Spleen (tissue), 7 donors: ENCODE measurements at regions not wholly inside any gene's neighbourhood (a gene's known extent, or its start where the extent isn't known, plus 50 kb on each side); places are given as distances from the start of the nearest gene placed in this dataset.

Experiments used
- POLR2A ChIP-seq, 3 donors: fragments of 450-650 bp; IDR thresholded peaks; one replicate each; pipeline ENCODE4 v1.5.1; 2017; ENCODE audit warnings: antibody characterized with exemption in 3 of 3, mild to moderate bottlenecking in 1 of 3
- POLR2AphosphoS5 ChIP-seq, 3 donors: sonication (generic); formaldehyde crosslinking; IDR thresholded peaks; one replicate each; pipeline ENCODE4 v1.5.1; 2017; ENCODE audit warnings: antibody characterized with exemption in 3 of 3
- TF ChIP-seq, protein P1 (sequence below), 11 experiments: fragments of 200-600 bp in 7 of 11; fragments of 450-650 bp in 4 of 11; sonication (generic) in 4 of 11; IDR thresholded peaks in 8 of 11; conservative IDR thresholded peaks in 3 of 11; 1 replicate in 7 of 11; 2 replicates in 4 of 11; pipeline versions ENCODE4 v1.4.0 to v1.8.0; 2016 to 2021; ENCODE audit warnings: antibody characterized with exemption in 11 of 11, inconsistent platforms in 4 of 11, mild to moderate bottlenecking in 1 of 11
- donor health status: DM: no; HTN: no; CAD: no; lungs with moderate emphysema.
- donor health status: DM: no; HTN: no; CAD: no.
- donor health status: DM: no; HTN: no; CAD: no.

- TF ChIP-seq POLR2A (IDR thresholded peaks at IDR 0.05) (no peak), POLR2AphosphoS5 (IDR thresholded peaks at IDR 0.05) (no peak)
- TF ChIP-seq, protein P1, sequence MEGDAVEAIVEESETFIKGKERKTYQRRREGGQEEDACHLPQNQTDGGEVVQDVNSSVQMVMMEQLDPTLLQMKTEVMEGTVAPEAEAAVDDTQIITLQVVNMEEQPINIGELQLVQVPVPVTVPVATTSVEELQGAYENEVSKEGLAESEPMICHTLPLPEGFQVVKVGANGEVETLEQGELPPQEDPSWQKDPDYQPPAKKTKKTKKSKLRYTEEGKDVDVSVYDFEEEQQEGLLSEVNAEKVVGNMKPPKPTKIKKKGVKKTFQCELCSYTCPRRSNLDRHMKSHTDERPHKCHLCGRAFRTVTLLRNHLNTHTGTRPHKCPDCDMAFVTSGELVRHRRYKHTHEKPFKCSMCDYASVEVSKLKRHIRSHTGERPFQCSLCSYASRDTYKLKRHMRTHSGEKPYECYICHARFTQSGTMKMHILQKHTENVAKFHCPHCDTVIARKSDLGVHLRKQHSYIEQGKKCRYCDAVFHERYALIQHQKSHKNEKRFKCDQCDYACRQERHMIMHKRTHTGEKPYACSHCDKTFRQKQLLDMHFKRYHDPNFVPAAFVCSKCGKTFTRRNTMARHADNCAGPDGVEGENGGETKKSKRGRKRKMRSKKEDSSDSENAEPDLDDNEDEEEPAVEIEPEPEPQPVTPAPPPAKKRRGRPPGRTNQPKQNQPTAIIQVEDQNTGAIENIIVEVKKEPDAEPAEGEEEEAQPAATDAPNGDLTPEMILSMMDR (IDR thresholded peaks at IDR 0.05 in 8 of 11, conservative IDR thresholded peaks at IDR 0.05 in 3 of 11): no peak
Observed at GRCh38 chr17:70597774-70598173, 428.4 kb downstream of the KCNJ2 start.
